ENCODE measurements at regions not wholly inside any gene's neighbourhood (a gene's known extent, or its start where the extent isn't known, plus 50 kb on each side); places are given as distances from the start of the nearest gene placed in this dataset.

DNA sequence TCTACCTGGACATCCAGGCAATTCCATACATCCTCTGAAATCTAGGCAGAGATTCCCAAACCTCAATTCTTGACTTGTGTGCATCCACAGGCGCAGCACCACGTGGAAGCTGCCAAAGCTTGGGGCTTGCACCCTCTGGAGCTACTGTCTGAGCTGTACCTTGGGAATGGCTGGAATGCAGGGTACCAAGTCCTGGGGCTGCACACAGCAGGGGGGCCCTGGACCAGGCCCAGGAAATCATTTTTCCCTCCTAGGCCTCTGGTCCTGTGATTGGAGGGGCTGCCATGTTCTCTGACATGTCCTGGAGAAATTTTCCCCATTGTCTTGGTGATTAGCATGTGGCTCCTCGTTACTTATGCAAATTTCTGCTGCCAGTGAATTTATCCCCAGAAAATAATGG lies 391.9 kb upstream of the CHD6 start:
- TF ChIP-seq, protein P1, sequence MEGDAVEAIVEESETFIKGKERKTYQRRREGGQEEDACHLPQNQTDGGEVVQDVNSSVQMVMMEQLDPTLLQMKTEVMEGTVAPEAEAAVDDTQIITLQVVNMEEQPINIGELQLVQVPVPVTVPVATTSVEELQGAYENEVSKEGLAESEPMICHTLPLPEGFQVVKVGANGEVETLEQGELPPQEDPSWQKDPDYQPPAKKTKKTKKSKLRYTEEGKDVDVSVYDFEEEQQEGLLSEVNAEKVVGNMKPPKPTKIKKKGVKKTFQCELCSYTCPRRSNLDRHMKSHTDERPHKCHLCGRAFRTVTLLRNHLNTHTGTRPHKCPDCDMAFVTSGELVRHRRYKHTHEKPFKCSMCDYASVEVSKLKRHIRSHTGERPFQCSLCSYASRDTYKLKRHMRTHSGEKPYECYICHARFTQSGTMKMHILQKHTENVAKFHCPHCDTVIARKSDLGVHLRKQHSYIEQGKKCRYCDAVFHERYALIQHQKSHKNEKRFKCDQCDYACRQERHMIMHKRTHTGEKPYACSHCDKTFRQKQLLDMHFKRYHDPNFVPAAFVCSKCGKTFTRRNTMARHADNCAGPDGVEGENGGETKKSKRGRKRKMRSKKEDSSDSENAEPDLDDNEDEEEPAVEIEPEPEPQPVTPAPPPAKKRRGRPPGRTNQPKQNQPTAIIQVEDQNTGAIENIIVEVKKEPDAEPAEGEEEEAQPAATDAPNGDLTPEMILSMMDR (IDR thresholded peaks at IDR 0.05) = no peak
- TF ChIP-seq POLR2A (IDR thresholded peaks at IDR 0.05) = no peak

Measured in testis (tissue), 2 donors.